Fibroblast of pulmonary artery (primary cell): ENCODE measurements at regions not wholly inside any gene's neighbourhood (a gene's known extent, or its start where the extent isn't known, plus 50 kb on each side); places are given as distances from the start of the nearest gene placed in this dataset.

ENCODE experiments used
- DNase-seq: peaks from one replicate; pipeline ENCODE4 v3.0.0-alpha.2; 2010; ENCODE audit warnings: low read depth
- H3K4me3 ChIP-seq: replicated peaks from 2 replicates; pipeline ENCODE4 v1.5.1; 2011; ENCODE audit warnings: low read depth, mild to moderate bottlenecking, control low read depth, low read length, moderate library complexity
- TF ChIP-seq, protein P1 (sequence below): IDR thresholded peaks from 2 replicates; pipeline ENCODE4 v1.5.1; 2011; ENCODE audit warnings: mild to moderate bottlenecking, control low read depth, low read length, inconsistent platforms; ENCODE audit errors: missing control alignments

DNA sequence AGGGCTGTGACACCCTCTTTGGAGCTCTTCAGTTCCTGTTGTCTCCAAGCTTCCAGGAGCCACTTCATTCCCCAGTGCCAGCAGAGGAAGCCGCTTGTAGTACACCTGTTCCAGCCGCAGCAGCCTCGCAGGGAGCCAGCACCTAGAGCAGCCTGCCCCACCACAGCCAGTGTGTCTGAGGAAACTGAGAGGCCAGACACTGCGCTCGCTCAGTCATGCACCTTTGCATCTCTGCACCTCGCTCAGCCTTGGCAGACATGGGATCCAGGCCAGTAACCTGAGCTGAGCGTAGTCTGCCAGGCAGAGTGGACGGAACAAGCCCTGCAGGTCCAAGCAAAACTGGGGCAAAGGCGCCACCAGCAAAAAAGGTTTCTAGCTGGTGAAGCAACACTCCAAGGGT is 1072.1 kb downstream of the JRKL start:
- TF ChIP-seq, protein P1, sequence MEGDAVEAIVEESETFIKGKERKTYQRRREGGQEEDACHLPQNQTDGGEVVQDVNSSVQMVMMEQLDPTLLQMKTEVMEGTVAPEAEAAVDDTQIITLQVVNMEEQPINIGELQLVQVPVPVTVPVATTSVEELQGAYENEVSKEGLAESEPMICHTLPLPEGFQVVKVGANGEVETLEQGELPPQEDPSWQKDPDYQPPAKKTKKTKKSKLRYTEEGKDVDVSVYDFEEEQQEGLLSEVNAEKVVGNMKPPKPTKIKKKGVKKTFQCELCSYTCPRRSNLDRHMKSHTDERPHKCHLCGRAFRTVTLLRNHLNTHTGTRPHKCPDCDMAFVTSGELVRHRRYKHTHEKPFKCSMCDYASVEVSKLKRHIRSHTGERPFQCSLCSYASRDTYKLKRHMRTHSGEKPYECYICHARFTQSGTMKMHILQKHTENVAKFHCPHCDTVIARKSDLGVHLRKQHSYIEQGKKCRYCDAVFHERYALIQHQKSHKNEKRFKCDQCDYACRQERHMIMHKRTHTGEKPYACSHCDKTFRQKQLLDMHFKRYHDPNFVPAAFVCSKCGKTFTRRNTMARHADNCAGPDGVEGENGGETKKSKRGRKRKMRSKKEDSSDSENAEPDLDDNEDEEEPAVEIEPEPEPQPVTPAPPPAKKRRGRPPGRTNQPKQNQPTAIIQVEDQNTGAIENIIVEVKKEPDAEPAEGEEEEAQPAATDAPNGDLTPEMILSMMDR, result no peak
- no peak overlapping the region for H3K4me3 ChIP-seq
- DNase-seq, result no peak

DNA sequence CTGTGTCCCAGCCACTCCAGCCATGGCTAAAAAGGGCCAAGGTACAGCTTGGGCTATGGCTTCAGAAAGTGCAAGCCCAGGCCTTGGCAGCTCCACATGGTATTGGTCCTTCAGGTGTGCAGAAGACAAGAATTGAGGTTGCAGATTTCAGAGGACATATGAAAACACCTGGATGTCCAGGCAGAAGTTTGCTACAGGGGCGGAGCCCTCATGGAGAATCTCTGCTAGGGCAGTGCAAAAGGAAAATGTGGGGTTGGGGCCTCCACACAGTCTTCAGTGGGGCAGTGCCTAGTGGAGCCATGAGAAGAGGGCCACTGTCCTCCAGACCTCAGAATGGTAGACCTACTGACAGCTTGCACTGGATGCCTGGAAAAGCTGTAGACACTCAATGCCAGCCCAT is 1074.1 kb downstream of the JRKL start:
- TF ChIP-seq, protein P1, result no peak
- DNase-seq, result no peak
- no peak overlapping the region for H3K4me3 ChIP-seq

DNA sequence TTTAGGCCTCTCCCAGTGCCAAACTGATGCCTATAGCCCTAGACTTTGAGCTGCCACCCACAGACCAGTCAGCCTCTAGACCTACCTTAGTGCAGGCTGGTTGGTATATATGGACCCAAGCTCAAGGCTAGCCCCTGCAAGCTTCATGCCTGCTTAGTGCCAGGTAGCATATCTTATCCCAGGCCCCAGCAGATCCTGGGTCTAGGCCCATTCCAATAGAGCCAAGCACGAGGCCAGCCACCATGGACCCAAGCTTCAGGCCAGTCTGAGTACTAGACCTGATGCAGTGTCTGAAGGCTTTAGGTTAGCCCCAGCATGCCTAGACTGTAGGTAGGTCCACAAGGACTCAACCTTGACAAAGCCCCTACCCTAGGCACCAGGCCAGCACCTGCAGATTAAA is 1081.7 kb downstream of the JRKL start:
- no peak for DNase-seq
- TF ChIP-seq, protein P1, result no peak
- no peak overlapping the region for H3K4me3 ChIP-seq

DNA sequence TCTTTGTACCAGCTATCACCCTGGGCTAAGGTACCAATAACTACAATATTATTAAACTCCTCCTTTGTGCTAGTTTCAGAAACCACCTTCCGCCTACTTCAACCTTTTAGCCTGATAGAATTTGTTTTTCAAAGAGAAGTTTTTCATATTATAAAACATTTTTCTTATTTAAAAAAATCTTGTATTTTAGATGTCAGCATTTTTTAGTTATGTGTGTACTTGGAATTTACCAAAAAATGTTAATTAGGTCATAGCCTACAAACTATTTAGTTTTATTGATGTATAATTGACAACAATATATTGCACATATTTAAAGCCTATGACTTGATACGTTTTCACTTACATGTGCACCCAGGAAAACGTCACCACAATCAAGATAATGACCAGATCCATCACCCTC is 1097.6 kb downstream of the JRKL start:
- TF ChIP-seq, protein P1, result no peak
- no peak for DNase-seq
- no peak overlapping the region for H3K4me3 ChIP-seq

DNA sequence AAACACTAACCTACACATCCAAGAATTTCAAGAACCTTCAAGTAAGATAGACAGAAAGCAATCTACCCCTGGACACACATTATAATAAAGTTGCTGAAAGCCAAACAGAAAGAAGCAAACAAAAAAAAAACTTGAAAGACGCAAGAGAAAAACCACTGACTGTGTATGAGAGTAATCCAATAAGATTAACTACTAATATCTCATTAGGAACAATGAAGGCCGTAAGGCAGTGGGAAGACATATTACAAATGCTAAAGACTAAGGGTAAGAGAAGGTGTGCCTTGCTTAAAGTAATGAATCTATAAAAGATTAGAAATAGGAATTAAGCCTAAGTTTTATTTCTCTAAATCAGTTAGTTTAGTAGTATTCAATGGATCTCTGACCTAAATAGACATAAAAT is 1109.1 kb downstream of the JRKL start:
- no peak overlapping the region for H3K4me3 ChIP-seq
- no peak for DNase-seq
- TF ChIP-seq, protein P1, result no peak

DNA sequence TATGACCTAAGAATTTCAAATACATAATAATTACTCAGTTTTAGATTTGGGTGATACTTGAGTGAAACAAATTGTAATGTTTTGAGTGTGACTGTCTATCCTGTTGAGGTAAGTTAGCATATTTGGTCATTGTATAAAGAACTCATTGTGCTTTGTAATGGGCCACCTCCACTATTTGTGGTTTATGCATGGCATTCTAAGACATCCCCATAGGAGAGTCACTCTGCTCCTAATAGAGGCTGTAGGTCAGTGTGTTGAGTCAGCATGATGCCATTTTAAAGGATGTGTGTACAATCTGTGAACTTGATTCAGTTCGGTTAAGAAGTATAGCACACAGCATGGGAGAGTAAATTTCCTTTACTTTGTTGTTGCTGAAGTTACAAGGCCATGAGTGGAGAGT is 1112.4 kb downstream of the JRKL start:
- H3K4me3 ChIP-seq, result no peak overlapping the region
- TF ChIP-seq, protein P1, result no peak
- DNase-seq, result peak; percentile 6

DNA sequence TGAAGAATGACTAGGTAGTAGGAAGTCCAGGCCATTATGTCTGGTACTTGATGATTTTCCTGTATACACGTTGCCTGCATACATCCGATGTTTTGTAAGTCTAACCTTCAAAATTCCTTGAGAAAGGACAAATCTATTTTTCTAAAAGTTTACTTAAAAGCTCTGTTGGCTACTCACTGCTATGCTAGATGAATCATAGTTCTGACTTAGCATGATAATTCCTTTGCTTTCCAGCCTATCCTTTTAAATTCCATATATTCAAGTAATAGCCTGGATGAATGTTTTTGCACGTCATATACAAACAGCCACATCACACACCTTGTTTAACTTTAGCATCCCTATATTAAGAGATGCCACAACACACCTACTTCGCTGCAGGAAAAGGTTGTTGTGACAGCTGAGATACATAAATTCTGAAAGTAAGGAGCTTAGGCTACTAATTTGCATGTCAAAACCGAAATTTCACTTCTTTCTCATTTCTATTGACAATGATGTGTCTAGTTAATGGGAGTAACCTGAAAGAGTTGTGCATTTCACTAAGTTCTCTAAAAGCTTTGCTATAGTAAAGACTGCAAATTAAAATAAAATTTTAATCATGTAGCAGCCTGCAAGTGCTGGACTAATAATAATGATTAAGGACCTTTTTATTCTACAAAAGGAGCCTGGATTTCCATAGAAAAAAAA is 1116.4 kb downstream of the JRKL start:
- TF ChIP-seq, protein P1, result no peak
- peak; percentile 5 for DNase-seq
- H3K4me3 ChIP-seq, result no peak overlapping the region
